ENCODE measurements at regions not wholly inside any gene's neighbourhood (a gene's known extent, or its start where the extent isn't known, plus 50 kb on each side); places are given as distances from the start of the nearest gene placed in this dataset.

DNA sequence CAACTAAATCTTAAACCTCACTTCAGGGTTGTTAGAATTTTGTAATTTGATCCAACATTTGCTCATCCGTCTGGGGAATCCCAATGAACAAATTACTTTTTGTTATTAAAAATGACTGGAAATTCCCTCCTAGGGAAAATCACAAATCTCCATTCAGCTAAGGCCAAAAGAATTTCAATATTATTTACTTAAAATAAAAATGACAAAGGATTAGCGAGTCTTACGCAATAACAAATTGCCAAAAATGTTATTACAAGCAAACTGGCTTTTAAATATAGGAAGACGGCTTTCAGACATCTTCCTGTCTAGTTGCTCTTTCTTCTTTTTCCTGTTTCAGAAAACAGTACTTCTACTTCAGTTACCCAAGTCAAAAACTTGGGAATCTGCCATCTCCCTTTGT lies 92.4 kb upstream of the TSPAN8 start:
- Histone ChIP-seq H3K9me3 (peaks cover 0 to 31% (median 0%) of the 10 kb centered on the region in 3 donors), H3K4me1 (no peaks in the 10 kb centered on the region), H3K27me3 (no peaks in the 10 kb centered on the region), H3K4me3 (no peak overlapping the region), H3K27ac (no peak overlapping the region), H3K36me3 (no peaks in the 10 kb centered on the region)
- WGBS, 2 donors (ENCODE audit: low coverage in 1 of 2), result 48 to 55% methylated on average over 4 of the region's 4 CpGs
- ATAC-seq, result no peak
- TF ChIP-seq POLR2AphosphoS5 (IDR thresholded peaks at IDR 0.05) (no peak), EP300 (IDR thresholded peaks at IDR 0.05) (no peak), POLR2A (IDR thresholded peaks at IDR 0.05) (no peak)
- TF ChIP-seq, protein P1, sequence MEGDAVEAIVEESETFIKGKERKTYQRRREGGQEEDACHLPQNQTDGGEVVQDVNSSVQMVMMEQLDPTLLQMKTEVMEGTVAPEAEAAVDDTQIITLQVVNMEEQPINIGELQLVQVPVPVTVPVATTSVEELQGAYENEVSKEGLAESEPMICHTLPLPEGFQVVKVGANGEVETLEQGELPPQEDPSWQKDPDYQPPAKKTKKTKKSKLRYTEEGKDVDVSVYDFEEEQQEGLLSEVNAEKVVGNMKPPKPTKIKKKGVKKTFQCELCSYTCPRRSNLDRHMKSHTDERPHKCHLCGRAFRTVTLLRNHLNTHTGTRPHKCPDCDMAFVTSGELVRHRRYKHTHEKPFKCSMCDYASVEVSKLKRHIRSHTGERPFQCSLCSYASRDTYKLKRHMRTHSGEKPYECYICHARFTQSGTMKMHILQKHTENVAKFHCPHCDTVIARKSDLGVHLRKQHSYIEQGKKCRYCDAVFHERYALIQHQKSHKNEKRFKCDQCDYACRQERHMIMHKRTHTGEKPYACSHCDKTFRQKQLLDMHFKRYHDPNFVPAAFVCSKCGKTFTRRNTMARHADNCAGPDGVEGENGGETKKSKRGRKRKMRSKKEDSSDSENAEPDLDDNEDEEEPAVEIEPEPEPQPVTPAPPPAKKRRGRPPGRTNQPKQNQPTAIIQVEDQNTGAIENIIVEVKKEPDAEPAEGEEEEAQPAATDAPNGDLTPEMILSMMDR (IDR thresholded peaks at IDR 0.05), result no peak

DNA sequence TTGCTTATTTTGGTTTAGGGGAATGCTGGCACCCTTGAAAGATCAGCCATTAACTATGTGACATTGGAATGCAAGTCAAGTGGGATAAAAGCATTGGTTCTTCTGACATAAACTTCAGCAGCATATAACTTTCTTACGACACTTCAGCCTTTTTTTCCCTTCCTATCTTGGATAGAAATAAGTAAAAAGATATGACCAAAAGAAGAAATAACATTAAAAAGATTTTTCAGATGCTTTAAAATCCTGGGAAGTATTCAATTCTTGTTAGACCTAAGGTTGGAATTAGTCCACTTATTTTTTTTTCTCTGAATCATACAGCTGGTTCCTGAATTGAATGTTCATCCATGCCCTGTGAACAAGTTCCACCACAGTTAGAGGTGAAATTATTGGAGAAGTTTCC lies 85.6 kb upstream of the TSPAN8 start:
- TF ChIP-seq EP300 (IDR thresholded peaks at IDR 0.05) (no peak), POLR2AphosphoS5 (IDR thresholded peaks at IDR 0.05) (no peak), POLR2A (IDR thresholded peaks at IDR 0.05) (no peak)
- TF ChIP-seq, protein P1 (IDR thresholded peaks at IDR 0.05), result no peak
- no peaks in the 10 kb centered on the region for H3K9me3 ChIP-seq
- 44 to 57% methylated on average over 1 of the region's 1 CpG for WGBS, 2 donors (ENCODE audit: low coverage in 1 of 2)
- no peaks in the 10 kb centered on the region for H3K4me1 ChIP-seq
- no peak for ATAC-seq
- no peak overlapping the region for H3K4me3 ChIP-seq
- no peaks in the 10 kb centered on the region for H3K36me3 ChIP-seq
- no peak overlapping the region for H3K27ac ChIP-seq
- no peaks in the 10 kb centered on the region for H3K27me3 ChIP-seq

GRCh38 chr12:71242511-71242910 lies 84.7 kb upstream of the TSPAN8 start:
- H3K27me3 ChIP-seq, result no peaks in the 10 kb centered on the region
- H3K4me3 ChIP-seq, result no peak overlapping the region
- no peaks in the 10 kb centered on the region for H3K9me3 ChIP-seq
- WGBS, 2 donors (ENCODE audit: low coverage in 1 of 2), result 33 to 60% methylated on average over 2 of the region's 2 CpGs
- H3K36me3 ChIP-seq, result no peaks in the 10 kb centered on the region
- no peak for ATAC-seq
- no peaks in the 10 kb centered on the region for H3K4me1 ChIP-seq
- H3K27ac ChIP-seq, result no peak overlapping the region
- TF ChIP-seq, protein P1 (IDR thresholded peaks at IDR 0.05), result no peak

DNA sequence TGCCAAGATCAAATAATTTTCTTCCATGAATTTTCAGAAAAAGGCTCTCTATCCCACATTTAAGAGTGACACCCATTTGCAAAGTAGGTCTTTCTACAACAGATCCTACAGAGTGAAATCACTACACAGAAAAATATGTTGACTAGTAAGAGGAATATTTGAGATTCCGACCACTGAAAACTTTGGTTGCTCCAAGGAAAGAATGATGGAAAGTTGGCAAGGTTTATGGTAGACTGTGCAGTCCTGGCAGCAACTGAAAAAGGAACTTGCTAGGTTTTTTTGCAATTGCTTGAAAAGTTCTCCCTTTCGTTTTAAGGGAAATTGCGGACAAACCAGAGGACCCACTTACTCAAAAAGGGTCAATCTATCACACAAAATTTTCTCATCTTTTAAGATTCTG lies 83.1 kb upstream of the TSPAN8 start:
- H3K27me3 ChIP-seq, result no peaks in the 10 kb centered on the region
- no peak overlapping the region for H3K27ac ChIP-seq
- H3K4me3 ChIP-seq, result no peak overlapping the region
- WGBS, 2 donors (ENCODE audit: low coverage in 1 of 2), result 58 to 72% methylated on average over 3 of the region's 3 CpGs
- TF ChIP-seq, protein P1 (IDR thresholded peaks at IDR 0.05), result no peak
- no peak for TF ChIP-seq POLR2A (IDR thresholded peaks at IDR 0.05)
- no peaks in the 10 kb centered on the region for H3K4me1 ChIP-seq
- H3K36me3 ChIP-seq, result no peaks in the 10 kb centered on the region
- no peak for ATAC-seq
- H3K9me3 ChIP-seq, result no peaks in the 10 kb centered on the region

DNA sequence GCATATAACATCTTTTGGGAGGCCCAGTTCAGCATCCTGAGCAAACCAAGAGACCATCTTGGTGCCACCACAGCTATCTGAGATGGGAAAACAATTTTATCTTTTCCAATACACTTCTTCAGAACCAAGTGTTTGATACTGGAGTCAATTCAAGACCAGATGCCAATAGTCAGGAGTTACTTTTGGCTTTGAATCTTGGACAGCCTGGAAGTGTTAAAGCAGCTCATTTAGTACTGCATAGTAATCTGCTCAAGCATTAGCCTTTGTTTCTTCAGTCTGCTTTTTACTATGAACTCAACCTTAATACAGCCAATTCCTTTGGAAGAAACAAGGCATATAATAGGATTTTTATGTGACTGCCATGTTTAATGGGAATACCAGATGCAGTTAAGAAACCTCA lies 81.9 kb upstream of the TSPAN8 start:
- H3K27me3 ChIP-seq, result no peaks in the 10 kb centered on the region
- H3K27ac ChIP-seq, result no peak overlapping the region
- TF ChIP-seq EP300 (IDR thresholded peaks at IDR 0.05) (no peak), POLR2AphosphoS5 (IDR thresholded peaks at IDR 0.05) (no peak), POLR2A (IDR thresholded peaks at IDR 0.05) (no peak)
- TF ChIP-seq, protein P1 (IDR thresholded peaks at IDR 0.05), result no peak
- no peak for ATAC-seq
- no peaks in the 10 kb centered on the region for H3K36me3 ChIP-seq
- H3K4me1 ChIP-seq, result no peaks in the 10 kb centered on the region
- no peak overlapping the region for H3K4me3 ChIP-seq
- H3K9me3 ChIP-seq, result no peaks in the 10 kb centered on the region

All from gastroesophageal sphincter (tissue), 4 donors.